GM18858 (cell line): ENCODE measurements at regions not wholly inside any gene's neighbourhood (a gene's known extent, or its start where the extent isn't known, plus 50 kb on each side); places are given as distances from the start of the nearest gene placed in this dataset.

ENCODE experiments used
- ATAC-seq: cut with Tn5 transposase; IDR thresholded peaks from one replicate; pipeline ENCODE4 v1.9.1; 2021; ENCODE audit not compliant: unreplicated experiment

GRCh38 chr9:86798966-86799365, 148.3 kb downstream of the GAS1 start:
- ATAC-seq: no peak

GRCh38 chr9:86796666-86797065, 150.6 kb downstream of the GAS1 start:
- ATAC-seq: no peak

GRCh38 chr9:86795823-86796553, 151.3 kb downstream of the GAS1 start:
- no peak for ATAC-seq

GRCh38 chr9:86795047-86795442, 152.3 kb downstream of the GAS1 start:
- ATAC-seq: no peak

- ATAC-seq: no peak
Observed at GRCh38 chr9:86794391-86795046, 152.8 kb downstream of the GAS1 start.

GRCh38 chr9:86792136-86792535, 155.2 kb downstream of the GAS1 start:
- ATAC-seq: no peak

GRCh38 chr9:86790805-86791204, 156.5 kb downstream of the GAS1 start:
- ATAC-seq: no peak

GRCh38 chr9:86788456-86788855, 158.8 kb downstream of the GAS1 start:
- no peak for ATAC-seq

GRCh38 chr9:86783884-86784283, 163.4 kb downstream of the GAS1 start:
- no peak for ATAC-seq

GRCh38 chr9:86782831-86783230, 164.5 kb downstream of the GAS1 start:
- no peak for ATAC-seq

GRCh38 chr9:86778761-86779160, 168.5 kb downstream of the GAS1 start:
- no peak for ATAC-seq

GRCh38 chr9:86775718-86776117, 171.6 kb downstream of the GAS1 start:
- no peak for ATAC-seq

GRCh38 chr9:86774116-86774515, 173.2 kb downstream of the GAS1 start:
- no peak for ATAC-seq

GRCh38 chr9:86773422-86773945, 173.8 kb downstream of the GAS1 start:
- no peak for ATAC-seq

- no peak for ATAC-seq
Observed at GRCh38 chr9:86772635-86772993, 174.7 kb downstream of the GAS1 start.

GRCh38 chr9:86771941-86772634, 175.2 kb downstream of the GAS1 start:
- ATAC-seq: no peak

GRCh38 chr9:86771420-86771819, 175.9 kb downstream of the GAS1 start:
- no peak for ATAC-seq

- ATAC-seq: no peak
Observed at GRCh38 chr9:86768709-86769108, 178.6 kb downstream of the GAS1 start.

GRCh38 chr9:86768020-86768419, 179.3 kb downstream of the GAS1 start:
- no peak for ATAC-seq

- no peak for ATAC-seq
Observed at GRCh38 chr9:86767373-86767772, 179.9 kb downstream of the GAS1 start.

GRCh38 chr9:86766912-86767311, 180.4 kb downstream of the GAS1 start:
- ATAC-seq: no peak

GRCh38 chr9:86766511-86766910, 180.8 kb downstream of the GAS1 start:
- no peak for ATAC-seq
